RWPE2 (cell line): ENCODE measurements at regions not wholly inside any gene's neighbourhood (a gene's known extent, or its start where the extent isn't known, plus 50 kb on each side); places are given as distances from the start of the nearest gene placed in this dataset.

Experiments used
- ATAC-seq: fragments of 200-7000 bp; cut with Tn5 transposase; 3 replicates; pipeline ENCODE4 v1.9.1; 2021; ENCODE audit warnings: low read depth
- DNase-seq: peaks from one replicate; pipeline ENCODE4 v3.0.0-alpha.2; 2020; ENCODE audit warnings: low spot score
- H3K27ac ChIP-seq: fragments of 450-650 bp; 2 replicates; pipeline ENCODE4 v1.5.1; 2017; ENCODE audit warnings: mild to moderate bottlenecking; ENCODE audit not compliant: poor library complexity, severe bottlenecking
- H3K27me3 ChIP-seq: fragments of 250-450 bp; sonication (Bioruptor Pico); 2 replicates; pipeline ENCODE4 v1.5.1; 2021; ENCODE audit warnings: mild to moderate bottlenecking, moderate library complexity; ENCODE audit not compliant: insufficient read depth, poor library complexity, severe bottlenecking
- H3K36me3 ChIP-seq: fragments of 250-450 bp; sonication (Bioruptor Pico); 2 replicates; pipeline ENCODE4 v1.5.1; 2020; ENCODE audit warnings: low read depth, mild to moderate bottlenecking, moderate library complexity
- H3K4me1 ChIP-seq: fragments of 250-450 bp; sonication (Bioruptor Pico); 2 replicates; pipeline ENCODE4 v1.5.1; 2021; ENCODE audit warnings: mild to moderate bottlenecking, moderate library complexity; ENCODE audit not compliant: insufficient read depth, poor library complexity, severe bottlenecking
- H3K4me3 ChIP-seq: fragments of 250-450 bp; sonication (Bioruptor Pico); 2 replicates; pipeline ENCODE4 v1.5.1; 2021; ENCODE audit warnings: mild to moderate bottlenecking, moderate library complexity; ENCODE audit not compliant: severe bottlenecking
- H3K9me3 ChIP-seq: fragments of 250-450 bp; sonication (Bioruptor Pico); 2 replicates; pipeline ENCODE4 v1.5.1; 2021; ENCODE audit warnings: mild to moderate bottlenecking, moderate library complexity; ENCODE audit not compliant: severe bottlenecking
- CTCF ChIP-seq: fragments of 450-650 bp; IDR thresholded peaks from one replicate; pipeline ENCODE4 v1.5.1; 2017; ENCODE audit warnings: mild to moderate bottlenecking, moderate library complexity; ENCODE audit not compliant: poor library complexity, severe bottlenecking

DNA sequence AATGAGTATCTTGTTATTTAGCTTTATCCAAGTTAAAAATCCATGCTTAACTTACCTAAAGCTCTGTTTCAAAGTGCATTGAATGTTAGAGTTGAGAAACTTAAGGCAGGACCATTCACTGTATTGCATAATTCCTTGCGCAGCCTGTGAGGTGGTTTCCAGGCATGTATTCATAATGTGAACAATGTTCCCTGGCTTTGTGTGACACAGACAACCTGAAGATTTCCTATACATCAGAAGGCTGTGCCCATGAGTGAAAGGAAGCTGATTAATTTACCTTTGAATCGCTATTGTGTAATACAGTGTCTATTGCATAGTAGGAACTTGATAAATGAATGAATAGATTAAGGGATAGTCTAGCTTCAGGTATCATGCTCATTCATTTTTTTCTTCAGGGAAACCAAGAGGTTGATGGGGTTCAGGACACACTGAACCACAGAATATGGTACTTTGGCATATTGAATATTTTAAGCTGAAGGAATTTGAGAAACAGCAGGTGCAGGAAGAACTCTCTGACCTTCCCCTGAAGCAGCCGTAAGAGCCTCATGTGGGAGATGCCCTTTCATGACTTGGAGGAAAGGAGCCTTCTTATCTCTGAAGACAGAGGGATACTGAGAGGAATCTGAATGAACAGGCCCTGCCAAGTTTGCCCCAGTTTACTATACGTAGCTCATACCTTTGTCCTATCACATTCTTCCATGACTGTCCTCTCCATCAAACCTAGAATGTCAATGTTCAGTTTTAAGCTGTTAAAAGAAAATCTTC, 88.6 kb upstream of the GNG12 start:
- Histone ChIP-seq H3K4me3 (no peak overlapping the region), H3K27me3 (no peaks in the 10 kb centered on the region), H3K9me3 (no peaks in the 10 kb centered on the region), H3K27ac (peak overlapping the region; percentile 26), H3K36me3 (no peaks in the 10 kb centered on the region), H3K4me1 (peaks cover 9% of the 10 kb centered on the region)
- no peak for TF ChIP-seq CTCF
- ATAC-seq, result peak; percentile 98
- no peak for DNase-seq

DNA sequence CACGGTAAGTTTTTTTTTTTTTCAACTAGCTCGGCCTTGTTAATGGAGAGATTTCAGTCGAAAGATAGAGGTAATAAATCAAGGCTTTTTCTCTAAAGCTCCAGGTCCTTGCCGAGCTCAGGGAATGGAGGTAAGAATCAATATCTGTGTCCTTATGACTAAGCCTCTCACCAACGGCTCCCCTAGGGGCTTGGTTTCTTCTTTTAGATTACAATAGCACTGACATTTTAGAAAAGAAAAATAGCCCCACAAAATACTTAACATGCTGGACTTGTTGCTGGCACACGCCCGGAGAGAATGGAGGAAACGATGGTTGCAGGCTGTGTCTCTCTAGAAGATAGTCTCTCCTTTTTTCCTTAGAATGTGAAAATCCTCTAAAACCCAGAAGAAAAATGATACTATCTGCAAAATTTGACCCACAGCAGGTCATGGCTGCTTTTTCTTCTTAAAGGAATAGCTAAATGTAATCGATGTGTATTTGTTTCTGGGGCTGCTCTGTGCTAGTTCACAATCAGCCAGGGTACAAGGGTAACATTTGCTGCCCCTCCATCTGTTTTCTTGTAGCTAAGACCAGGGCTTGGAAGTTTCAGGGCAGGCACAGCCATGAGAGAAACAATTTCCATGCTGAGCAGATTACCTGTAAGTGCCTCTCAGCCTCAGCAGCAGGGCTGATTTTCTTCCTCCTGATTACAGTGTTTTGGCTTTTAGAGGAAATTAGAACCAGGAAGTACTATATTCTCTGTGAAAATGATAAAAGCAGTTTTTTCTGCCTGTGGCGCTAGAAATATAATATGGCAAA, 86.2 kb upstream of the GNG12 start:
- no peak for TF ChIP-seq CTCF
- DNase-seq (no peak), ATAC-seq (no peak)
- Histone ChIP-seq H3K27ac (no peak overlapping the region), H3K27me3 (no peaks in the 10 kb centered on the region), H3K4me3 (no peak overlapping the region), H3K9me3 (no peaks in the 10 kb centered on the region), H3K4me1 (peaks cover 9% of the 10 kb centered on the region), H3K36me3 (no peaks in the 10 kb centered on the region)

DNA sequence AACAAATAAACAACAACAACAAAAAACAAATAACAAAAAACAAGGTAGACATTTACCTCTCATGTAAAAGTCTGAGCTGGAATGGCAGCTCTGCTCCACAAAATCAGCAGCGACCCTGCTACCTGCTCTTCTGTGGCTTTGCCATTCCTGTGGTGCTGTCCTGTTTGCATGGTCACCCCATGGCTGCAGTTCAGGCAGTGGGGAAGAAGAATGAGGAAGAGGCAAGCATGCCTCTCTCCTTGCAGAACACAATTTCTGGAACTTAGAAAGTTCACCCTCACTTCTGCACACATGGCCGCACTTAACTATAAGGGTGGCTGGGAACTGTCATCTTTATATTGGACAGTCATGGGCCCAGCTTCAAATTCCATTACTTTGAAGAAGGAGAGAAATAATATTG, 84.8 kb upstream of the GNG12 start:
- no peak for TF ChIP-seq CTCF
- Histone ChIP-seq H3K27me3 (no peaks in the 10 kb centered on the region), H3K27ac (no peak overlapping the region), H3K9me3 (no peaks in the 10 kb centered on the region), H3K4me1 (peaks cover 9% of the 10 kb centered on the region), H3K4me3 (no peak overlapping the region), H3K36me3 (no peaks in the 10 kb centered on the region)
- DNase-seq, result no peak
- ATAC-seq, result no peak

GRCh38 chr1:67917006-67917405, 83.7 kb upstream of the GNG12 start:
- H3K27ac ChIP-seq, result no peak overlapping the region
- no peak for ATAC-seq
- no peaks in the 10 kb centered on the region for H3K9me3 ChIP-seq
- no peak for TF ChIP-seq CTCF
- no peak for DNase-seq
- no peaks in the 10 kb centered on the region for H3K27me3 ChIP-seq
- H3K36me3 ChIP-seq, result no peaks in the 10 kb centered on the region
- H3K4me1 ChIP-seq, result peaks cover 7% of the 10 kb centered on the region
- no peak overlapping the region for H3K4me3 ChIP-seq
